Fibroblast of the aortic adventitia (primary cell): ENCODE measurements at regions not wholly inside any gene's neighbourhood (a gene's known extent, or its start where the extent isn't known, plus 50 kb on each side); places are given as distances from the start of the nearest gene placed in this dataset.
A peak's percentile ranks its signal among the peaks of the same experiment; 100 is the strongest.

Source experiments
- DNase-seq: peaks from one replicate; pipeline ENCODE4 v3.0.0-alpha.2; 2010; ENCODE audit warnings: low read depth
- H3K4me3 ChIP-seq: 2 replicates; pipeline ENCODE4 v1.5.1; 2011; ENCODE audit warnings: low read depth, mild to moderate bottlenecking, control low read depth, low read length, moderate library complexity
- TF ChIP-seq, protein P1 (sequence below): IDR thresholded peaks from 2 replicates; pipeline ENCODE4 v1.5.1; 2011; ENCODE audit warnings: mild to moderate bottlenecking, low read length, control low read depth, inconsistent platforms; ENCODE audit not compliant: insufficient read depth

DNA sequence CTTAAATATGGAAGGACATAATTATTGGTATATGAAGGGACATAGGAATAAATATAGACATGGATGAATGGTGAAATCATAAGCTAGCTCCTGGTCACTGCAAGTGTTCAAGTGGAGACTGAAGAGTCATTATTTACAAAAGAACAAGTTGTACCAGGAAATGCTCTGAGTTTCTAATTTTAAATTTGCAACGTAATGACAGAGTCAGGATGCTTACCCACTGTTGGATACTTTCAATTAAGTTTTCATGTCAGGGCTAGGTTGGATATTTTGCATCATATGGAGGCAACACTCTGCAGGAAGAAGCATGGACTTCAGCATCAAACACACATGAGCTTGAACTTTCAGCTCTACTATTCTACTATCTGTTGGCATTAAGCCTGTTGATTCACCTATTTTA lies 499.6 kb upstream of the C1orf87 start:
- no peak for DNase-seq

DNA sequence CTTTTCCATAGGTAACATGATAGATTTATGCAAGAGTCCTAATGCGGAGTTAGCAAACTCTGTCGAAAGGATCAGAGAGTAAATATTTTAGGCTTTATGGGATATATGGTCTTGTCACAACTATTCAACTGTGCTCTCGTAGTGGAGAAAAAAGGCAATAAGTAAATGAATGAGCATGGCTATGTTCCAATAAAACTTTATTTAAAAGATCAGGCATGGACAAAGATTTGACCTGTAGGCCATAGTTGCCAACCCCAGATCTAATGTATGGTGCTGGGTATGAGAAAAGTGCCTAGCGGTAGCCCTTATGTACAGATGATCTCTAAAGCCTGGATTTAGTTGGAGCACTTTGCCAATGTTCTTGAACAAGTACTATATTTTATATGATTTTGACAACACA lies 498.8 kb upstream of the C1orf87 start:
- TF ChIP-seq, protein P1, sequence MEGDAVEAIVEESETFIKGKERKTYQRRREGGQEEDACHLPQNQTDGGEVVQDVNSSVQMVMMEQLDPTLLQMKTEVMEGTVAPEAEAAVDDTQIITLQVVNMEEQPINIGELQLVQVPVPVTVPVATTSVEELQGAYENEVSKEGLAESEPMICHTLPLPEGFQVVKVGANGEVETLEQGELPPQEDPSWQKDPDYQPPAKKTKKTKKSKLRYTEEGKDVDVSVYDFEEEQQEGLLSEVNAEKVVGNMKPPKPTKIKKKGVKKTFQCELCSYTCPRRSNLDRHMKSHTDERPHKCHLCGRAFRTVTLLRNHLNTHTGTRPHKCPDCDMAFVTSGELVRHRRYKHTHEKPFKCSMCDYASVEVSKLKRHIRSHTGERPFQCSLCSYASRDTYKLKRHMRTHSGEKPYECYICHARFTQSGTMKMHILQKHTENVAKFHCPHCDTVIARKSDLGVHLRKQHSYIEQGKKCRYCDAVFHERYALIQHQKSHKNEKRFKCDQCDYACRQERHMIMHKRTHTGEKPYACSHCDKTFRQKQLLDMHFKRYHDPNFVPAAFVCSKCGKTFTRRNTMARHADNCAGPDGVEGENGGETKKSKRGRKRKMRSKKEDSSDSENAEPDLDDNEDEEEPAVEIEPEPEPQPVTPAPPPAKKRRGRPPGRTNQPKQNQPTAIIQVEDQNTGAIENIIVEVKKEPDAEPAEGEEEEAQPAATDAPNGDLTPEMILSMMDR = no peak
- no peak for DNase-seq
- no peak overlapping the region for H3K4me3 ChIP-seq

More for the DNA sequence above, 499.6 kb upstream of the C1orf87 start:
- TF ChIP-seq, protein P1 = no peak
- H3K4me3 ChIP-seq = no peak overlapping the region

DNA sequence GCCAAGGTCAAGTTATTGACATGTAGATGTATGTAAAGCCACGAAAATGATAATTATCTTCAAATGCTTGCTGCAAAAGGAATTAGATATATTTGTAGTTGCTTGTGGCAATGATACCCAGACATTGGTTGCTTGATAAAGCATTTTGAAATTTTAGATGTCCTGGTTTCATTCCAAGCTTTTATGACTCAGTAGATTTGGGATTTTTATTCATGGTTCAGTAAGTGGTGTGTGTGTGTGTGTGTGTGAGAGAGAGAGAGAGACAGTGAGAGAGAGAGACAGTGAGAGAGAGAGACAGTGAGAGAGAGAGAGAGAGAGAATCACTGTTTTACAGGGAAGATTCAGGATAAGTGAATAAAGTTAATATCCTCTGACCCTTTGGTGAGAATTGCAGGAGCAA lies 498.2 kb upstream of the C1orf87 start:
- no peak overlapping the region for H3K4me3 ChIP-seq
- DNase-seq = peak; percentile 69
- TF ChIP-seq, protein P1 = no peak

DNA sequence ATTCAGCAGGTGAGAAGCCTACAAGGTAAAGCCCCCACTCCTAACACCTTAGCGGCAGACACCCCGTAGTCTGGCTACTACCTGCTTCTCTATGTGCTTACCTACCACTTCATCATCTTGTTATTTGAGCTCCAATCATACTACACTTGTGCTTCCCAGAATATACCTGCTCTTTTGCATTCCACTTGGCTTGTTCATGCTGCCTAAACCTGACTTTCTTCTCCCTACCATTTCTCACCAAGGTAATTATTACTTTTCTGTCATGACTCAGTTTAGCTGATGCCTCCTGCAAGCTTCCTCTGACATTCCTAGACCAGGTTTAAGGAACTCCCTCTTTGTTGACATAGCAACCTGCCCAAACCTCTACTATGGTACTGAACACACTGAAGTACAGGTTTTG lies 495.6 kb upstream of the C1orf87 start:
- H3K4me3 ChIP-seq = no peak overlapping the region
- no peak for DNase-seq
- TF ChIP-seq, protein P1 = no peak

DNA sequence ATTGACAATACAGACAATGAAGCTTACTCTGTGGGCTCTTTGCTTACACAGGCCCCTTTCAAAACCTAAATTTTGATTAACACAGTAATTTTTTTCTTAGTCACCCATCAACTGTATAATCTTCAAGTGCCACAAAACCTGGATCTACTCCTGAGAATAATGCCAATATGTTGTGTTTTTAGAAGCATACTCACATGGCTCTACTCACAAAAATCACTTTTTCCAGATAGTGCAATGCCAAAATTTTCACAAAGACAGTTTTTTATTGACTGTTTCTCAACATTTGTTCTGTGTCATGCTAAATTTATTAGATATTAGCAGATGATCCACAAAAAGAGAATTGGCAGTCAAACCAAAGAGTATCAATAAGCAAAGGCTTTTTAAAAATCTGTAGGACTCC lies 493.7 kb upstream of the C1orf87 start:
- no peak for DNase-seq
- TF ChIP-seq, protein P1 = no peak
- no peak overlapping the region for H3K4me3 ChIP-seq

DNA sequence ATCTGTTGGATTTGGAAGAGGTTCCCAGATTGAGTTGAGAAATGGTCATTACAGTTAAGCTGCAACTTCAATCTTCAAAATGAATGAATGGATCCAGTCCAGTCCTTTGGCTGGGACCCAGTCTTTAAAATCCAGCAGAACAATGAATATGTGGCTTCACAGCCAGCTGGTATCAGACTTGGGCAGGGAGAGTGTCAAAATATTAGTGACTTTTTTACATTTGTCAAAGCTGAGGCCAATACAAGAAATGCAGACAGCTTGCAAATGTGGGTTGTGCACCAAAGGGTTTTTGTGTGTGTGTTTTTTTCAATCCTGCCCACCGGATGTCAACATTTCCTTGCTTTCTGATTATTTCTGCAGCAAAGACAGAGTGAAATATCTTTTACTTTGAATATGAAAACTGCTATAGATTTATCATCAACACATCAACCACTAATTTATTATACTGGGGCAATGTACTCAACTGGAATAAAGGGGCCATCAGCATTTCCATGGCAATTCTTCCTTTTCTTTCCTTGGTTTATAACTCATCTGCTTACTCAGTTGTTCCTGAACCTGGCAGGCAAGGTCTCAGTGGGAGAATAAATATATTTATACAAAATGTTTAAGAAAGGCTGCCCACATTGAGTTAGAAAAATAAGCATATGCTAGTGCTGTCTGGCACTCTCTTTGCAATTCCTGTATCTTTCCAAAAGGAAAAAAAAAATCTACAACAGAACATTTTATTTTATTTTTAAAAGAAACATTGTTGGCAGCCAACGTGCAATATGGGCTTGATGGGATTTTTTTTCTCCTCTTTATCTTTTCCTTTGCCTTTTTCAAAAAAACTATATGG lies 491.6 kb upstream of the C1orf87 start:
- H3K4me3 ChIP-seq = no peak overlapping the region
- TF ChIP-seq, protein P1 = no peak
- peak; percentile 73 for DNase-seq
